CD4-positive, alpha-beta T cell treated with Interleukin-17A for 1 hour (primary cell): ENCODE measurements at regions not wholly inside any gene's neighbourhood (a gene's known extent, or its start where the extent isn't known, plus 50 kb on each side); places are given as distances from the start of the nearest gene placed in this dataset.
"Not testable (repeated sequence)": the region's sequence is repeated elsewhere in the genome, so short reads cannot be mapped to it uniquely, and the experiment has no call there.

Source experiments
- DNase-seq: peaks from one replicate; pipeline ENCODE4 v3.0.0-alpha.2; 2020

DNA sequence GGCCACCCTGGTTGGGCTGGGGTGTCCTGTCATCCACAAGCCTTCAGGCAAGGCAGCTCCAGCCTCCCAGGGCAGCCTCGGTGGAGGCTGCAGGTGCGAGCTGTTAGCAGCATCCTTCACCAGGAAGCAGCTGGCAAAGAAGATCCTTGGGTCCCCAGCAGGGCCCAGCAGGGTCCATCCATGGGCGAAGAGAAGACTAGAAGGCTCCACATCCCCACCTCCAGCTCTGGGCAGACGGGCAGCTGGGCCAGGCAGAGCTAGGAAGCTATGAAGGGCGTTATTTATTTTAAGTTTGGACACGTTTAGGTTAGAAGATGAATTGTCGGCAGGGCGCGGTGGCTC is 348.5 kb downstream of the TCERG1L start:
- DNase-seq: no peak

DNA sequence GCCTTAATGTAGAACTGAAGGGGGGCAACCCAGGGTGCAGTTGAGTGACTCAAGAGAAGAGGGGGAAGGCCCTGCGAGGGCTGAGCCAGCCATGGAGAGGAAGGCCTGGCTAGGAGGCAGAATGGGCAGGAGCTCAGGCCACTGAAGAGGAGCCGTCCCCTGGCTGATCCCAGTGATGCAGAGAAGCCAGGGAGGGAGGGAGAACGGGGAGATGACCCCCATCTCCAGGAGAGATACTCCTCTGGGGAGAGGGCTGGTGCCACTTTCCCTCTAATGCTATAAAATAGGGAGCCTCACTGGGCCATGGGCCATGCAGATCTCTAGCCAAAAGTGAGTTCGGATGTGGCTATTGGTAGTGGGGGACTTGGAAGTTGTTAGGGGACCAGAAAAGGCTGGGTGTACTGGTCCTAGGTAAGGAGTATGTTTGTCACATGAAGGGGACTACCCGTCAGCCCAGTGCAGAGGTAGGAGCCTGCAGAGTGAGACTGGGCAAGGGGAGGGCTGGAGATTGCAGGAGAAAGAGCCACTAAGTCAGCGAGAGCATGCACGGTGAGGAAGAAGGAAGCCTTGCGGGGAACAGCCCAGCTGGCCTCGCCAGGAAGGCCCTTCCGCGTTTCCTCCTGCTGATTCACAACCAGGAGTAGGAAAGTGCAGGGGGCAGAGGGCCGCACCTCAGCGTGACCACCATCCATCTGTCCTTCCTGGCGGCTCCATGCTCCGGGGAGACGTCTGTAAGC is 347.6 kb downstream of the TCERG1L start:
- no peak for DNase-seq

DNA sequence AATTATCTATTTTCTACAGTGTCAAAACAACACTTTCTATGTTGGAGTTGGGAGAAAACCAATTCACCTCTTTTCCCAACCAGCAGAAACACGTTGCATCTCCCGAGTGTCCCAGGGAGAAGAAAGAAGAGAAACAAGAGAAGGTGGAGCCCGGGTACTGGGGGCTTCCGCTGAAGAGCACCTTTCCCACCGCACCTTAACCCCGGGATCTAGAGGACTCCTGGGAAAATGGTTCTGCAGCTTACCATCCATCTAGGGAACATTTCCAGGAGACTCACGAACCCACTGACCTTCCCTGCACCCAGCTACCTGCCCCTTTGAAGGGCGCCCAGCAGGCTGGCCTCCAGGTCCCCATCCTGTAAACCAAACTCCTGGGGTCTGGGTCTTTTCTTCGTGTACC is 346.8 kb downstream of the TCERG1L start:
- DNase-seq: no peak

DNA sequence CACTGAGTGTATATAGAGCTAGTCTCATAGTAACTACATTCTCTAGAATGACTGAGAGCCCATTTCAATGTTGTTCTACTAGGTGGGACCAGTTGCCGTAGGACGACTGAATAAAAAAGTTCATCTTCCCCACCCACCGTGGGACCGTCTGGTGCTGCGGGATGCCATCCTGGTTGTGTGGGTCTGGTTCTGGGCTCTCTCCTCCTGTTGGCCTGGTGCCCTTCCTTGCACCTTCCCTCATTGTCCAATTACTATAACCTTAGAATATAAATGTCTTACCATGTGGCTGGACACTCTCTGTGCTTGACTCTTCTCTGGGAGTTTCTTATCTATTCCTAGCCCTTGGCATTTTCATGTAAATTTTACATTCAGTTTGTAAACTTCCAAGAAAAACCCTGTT is 344.4 kb downstream of the TCERG1L start:
- no peak for DNase-seq

DNA sequence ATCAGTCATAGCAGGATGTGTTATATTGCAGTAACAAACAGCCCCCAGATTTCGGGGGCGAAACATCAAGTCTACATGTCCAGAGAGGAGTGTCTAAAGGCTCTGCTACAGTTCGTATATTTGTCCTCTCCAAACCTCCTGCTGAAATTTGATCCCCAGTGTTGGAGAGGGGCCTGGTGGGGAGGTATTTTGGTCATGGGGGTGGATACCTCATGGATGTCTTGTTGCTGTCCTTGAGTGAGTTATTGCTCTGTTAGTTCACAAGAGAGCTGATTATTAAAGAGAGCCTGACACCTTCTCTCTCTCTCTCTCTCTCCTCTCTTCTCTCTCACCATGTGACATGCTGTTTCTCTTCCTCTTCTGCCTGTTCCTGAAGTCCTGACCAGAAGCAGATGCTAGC is 343.7 kb downstream of the TCERG1L start:
- no peak for DNase-seq

DNA sequence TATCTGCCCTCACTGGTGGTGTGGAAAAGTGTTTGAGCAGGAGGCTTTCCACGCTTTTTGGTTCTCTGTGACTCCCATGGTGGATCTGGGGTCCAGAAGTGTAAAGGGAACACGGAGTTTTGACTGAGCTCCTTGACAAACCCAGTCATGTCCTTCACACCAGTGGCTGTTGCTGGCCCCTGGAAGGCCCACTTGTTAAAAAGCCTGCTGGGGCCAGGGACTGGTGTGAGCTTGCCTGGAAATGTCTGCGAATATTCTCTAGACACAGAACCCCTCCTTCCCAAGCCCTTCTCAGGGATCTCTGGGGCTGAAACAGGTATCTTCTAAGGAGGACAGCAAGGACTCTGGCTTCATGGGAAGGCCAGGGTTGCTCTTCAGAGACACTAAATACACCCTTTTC is 343.0 kb downstream of the TCERG1L start:
- DNase-seq: no peak

DNA sequence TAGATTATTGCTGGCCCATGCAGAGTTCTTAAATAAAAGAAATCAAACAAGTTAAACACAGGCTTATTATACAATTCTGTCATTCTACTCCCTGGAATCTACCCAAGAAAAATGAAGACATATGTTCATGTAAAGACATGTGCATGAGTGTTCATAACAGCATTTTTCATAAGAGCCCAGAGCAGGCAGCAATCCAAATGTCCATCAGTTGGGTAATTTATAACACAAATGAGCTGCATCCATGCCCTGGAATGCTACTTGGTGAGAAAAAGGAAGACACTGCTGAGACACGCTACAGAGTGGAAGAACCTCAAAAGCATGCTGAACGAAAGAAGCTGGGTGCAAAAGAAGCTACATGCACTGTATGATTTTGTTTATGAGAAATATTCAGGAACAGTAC is 342.6 kb downstream of the TCERG1L start:
- DNase-seq: no peak

DNA sequence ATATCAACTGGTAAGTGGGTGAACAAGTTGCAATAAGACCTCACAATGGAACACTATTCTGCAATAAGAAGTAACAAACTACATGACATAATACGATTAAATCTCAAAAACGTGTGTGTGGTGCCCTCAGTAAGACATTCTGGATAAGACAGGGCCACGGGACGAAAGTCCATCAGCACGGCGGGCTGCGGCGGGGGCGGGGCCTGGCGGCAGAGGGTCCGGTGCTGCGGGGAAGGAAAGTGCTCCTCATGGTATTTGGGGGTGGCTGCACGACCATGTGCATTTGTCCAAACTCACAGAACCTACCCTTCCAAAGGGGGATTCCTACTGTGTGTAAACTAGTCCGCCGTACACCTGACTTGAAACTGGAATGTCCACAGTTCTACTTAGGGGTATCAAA is 341.8 kb downstream of the TCERG1L start:
- DNase-seq: no peak

DNA sequence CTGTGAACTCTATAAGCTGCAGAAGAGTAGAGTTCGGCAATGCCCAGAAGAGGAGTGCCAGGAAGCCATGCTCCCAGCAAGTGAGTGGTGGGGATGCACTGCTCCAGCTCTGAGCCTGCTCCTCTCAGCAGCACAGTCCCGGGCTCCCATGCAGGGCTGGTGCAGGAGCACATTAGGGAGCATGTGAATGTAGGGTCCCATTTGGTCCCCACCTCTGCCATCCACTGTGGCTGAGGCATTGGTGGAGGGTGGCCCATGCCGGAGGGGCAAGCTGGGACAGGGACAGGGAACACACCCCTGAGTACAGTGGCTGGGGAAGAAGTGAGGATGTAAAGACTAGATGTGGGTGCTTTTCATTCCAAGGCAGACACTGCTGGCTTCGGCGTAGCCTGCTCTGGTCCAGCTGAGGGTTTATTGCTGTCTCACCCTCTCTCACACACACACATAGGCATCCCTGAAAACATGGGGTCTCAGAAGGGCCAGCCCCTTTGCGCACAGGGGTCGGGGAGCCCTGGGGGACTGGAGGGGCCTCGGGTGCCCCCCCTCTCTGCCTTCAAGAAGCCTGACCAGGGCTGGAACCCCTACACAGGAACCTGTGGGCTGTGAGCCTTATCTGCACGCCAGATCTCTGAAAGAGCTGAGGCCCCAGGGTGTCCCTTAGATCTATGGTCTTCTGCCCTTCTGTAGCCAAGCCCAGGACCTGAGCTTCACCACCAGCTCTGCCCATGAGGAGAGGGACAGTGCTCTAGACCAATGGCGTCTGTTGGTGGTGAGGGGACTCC is 341.0 kb downstream of the TCERG1L start:
- DNase-seq: no peak

DNA sequence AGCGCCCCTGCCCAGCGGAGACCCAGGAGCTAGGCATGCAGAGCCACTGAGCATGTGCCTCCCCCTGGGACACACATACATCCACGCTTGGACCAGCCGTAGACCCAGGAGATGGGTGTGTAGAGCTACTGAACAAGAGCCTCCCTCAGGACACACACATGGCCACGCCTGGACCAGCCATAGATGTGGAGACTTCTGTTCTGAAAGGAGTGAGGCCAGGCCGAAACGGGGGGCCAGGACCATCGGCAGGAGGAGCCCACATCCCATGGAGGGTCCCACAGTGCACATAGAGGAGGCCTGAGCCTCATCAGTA is 340.4 kb downstream of the TCERG1L start:
- no peak for DNase-seq

DNA sequence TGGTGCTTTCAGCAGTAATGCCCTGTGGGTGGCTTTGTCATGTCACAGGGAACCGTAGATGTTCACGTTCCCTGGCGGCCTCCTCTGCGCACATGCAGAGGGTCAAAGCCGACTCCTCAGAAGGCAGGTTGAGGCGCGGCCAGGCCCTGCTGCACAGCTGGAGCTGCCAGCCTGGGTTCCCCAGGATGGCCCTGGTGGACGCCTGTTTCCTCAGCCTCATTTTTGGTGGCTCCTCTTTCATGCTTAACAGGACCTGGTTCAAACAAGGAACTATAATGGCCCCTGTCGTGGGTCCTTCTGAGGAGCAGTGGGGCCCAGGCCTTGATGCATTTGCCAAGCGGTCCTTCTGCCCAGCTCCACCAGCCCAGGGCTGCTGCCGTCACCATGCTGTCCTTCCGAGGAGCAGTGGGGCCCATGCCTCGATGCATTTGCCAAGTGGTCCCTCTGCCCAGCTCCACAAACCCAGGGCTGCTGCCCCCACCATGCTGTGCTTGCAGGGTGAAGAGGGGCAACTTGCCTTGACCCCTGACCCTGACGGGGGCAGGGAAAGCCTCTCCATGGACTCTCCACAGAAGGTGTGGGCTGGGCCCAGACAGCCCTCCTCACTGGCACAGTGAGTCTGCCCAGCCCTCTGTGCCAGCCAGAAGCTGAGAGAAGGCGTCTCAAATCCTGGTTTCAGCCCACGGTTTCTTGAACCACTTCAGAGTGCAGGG is 338.2 kb downstream of the TCERG1L start:
- no peak for DNase-seq

DNA sequence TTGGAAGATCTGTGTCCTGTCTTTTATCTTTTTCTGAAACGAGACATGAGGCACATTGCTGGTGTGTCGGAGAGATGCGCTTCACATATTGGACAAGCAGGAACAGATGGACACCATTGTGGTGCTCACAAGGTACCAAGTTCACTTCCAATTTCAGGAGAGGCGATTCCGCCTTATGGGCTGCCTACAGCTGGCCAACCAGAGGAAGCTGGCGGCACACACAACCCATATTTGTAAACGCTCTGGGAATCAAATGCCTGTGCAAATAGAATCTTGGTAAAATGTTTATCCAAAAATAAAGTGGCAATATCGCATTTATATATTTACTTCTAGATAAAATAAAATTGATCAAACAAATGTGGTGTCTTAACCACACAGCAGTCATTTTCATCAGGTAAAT is 337.4 kb downstream of the TCERG1L start:
- DNase-seq: no peak

DNA sequence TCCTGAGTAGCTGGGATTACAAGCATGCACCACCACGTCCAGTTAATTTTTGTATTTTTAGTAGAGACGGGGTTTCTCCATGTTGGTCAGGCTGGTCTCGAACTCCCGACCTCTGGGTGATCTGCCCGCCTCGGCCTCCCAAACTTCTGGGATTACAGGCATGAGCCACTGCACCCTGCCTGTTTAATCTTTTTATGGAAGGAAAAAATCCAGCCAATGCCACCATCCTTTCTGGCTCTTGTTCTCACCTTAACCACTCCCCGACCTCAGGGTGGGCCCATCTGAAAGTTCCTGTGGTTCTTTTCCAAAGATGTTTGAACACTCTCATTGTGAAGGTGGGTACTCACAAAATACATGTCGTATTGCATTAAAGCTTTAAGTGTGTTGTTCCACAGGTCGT is 336.2 kb downstream of the TCERG1L start:
- not testable (repeated sequence) for DNase-seq

DNA sequence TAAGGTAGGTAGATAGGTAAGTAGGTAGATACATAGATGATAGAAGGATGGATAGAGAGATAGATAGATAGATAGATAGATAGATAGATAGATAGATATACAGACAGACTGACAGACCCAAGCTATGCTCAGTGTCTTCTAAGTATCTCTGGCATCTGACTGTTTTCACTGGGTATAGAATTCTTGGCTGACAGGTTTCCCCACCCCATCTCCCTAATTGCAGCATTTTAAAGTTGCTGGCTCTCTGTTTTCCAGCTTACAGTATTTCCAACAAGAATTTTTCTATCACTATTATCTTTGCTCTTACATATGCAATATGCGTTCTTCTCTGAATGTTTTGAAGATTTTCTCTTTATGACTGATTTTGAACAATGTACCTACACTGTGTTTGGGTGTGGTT is 328.7 kb downstream of the TCERG1L start:
- DNase-seq: no peak

DNA sequence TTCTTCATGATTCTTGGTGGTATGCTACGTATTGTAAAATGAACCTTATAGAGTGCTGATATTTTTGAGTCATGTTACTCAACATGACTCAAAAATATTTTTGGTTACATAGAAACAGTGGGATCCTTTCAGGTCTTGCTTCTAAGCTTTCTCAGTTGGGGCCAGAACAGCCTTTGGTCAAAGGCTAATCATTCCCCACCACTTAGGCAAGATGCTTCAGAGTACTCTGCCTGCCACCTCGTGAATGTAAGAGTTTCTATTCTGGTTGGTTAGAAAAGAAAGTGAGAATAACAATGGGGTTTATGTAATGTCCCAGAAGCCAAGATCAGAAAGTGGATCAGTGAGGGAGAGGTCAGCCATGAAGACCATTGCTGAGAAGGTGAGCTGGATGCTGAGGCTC is 327.8 kb downstream of the TCERG1L start:
- DNase-seq: no peak

DNA sequence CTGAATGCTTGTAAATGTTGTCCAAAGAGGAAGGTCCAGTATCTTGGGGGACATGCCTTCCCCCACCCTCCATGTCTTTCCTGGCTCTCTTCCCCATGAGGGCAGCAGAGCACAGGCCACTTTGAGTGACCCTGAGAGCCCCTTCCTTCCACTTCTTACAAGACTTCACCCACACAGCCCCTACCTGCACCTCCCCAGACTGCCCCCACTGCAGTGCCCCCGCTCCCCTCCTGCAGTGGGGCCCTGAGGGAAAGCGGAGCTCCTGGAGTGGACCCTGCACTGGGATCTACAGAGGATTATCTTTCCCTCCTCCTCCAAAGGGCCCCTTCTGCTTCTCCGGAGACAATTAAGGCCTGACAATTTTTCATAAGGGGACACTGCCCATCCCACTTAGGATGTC is 326.8 kb downstream of the TCERG1L start:
- DNase-seq: no peak

DNA sequence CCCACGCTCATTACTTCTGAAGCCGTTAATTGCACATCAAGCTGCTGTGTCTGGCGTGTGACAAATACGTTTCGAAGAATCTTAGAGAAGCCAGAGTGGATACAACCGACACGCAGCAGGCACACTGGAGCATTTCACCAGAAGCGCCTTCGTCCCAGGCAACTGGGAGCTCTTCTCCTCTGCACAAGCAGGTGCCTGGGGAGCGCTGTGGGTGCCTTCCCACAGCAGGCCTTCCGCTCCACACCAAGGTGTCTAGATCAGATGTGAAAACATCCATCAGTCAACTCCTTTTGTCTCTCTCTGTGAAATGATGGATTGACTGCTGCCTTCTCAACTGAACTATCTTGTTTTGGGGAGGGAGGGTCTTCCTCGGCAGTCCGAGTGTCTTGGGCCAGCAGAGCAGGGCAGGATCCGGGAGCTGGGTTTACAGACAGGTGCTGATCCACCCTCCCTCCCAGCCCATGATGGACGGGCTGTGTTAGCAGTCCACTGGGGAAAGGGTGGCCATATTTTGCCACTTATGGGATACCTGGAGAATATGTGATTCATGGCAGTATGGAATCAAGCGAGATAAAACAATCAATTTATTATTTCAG is 326.3 kb downstream of the TCERG1L start:
- DNase-seq: no peak

DNA sequence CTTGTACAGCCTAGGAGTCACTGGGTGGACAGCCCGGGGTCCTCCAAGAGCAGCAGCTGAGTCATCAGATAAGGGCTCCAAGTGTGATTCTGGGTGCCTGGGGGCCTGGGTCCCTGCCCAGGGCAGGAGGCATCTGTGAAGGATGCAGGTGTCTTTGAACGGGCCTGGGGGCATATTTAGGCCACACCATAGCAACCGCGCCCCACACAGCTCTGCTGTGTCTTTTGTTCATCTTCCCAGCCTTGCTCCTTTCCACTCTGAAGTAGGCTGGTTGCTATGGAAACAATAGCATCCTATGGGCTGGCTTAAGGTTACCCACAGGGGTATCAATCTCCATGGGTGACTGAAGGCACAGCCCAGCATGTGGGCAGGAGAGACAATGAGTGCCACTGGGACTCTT is 324.7 kb downstream of the TCERG1L start:
- no peak for DNase-seq

DNA sequence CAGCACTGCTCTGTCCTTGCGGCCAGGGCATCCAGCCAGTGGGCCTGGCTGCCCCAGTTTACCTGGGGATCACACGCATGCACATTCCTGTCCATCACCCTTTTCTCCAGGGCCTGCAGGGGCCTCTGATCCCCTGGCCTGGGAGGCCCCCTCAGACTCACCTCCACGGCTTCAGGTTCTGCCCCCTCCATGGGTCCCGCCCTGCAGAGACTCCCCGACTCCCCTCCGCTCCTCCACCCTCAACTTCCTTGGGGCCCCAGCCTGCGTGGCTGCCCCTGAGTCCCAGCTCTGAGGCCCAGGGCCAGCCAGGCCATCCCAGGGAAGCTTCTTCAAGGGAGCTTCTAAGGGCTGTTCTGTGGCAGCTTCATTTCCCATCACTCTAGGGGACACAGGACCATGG is 324.1 kb downstream of the TCERG1L start:
- DNase-seq: no peak

DNA sequence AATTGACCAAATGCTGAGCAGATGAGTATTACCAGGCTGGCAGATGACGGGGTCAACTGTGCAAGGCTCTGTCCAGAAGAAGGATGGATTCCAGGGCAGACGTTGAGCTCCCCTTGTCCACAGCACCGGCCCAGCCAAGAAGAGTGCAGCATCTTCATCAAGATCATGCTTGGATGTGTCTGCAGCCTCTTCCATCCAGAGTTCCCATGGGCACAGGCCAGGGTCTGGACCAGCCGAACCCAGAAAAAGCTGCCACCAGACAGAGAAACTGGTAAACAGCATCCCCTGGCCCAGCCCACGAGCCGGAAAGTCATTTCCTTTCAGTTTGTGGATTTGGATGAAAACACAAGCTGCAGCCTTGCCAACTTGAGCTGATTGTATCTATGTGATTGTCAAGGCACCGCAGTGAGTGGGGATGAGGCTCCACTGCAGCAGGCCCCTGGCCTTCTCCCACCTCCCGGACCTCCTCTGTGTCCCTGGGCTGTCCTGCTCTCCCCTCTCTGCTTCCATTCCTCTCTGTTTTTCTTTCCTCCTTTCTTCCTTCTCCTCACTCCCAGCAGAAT is 321.8 kb downstream of the TCERG1L start:
- DNase-seq: no peak

DNA sequence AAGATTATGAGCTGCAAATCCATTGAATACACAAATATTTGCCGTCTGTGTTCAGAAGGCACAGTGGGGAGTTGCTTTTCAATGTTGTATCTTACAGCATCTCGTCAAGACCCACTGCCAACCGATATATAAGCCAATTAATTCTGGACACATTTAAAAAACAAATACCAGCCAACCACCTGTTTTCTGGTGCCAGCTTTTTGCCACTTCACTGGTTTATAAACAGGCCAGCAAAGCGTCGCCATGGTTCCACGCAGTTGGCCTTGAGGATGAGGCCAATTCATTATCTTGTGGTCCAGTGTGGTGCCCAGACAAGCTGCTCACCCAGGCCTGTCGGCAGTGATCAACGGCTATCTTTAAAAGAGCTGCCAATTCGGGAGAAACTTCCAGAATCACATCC is 321.0 kb downstream of the TCERG1L start:
- no peak for DNase-seq

DNA sequence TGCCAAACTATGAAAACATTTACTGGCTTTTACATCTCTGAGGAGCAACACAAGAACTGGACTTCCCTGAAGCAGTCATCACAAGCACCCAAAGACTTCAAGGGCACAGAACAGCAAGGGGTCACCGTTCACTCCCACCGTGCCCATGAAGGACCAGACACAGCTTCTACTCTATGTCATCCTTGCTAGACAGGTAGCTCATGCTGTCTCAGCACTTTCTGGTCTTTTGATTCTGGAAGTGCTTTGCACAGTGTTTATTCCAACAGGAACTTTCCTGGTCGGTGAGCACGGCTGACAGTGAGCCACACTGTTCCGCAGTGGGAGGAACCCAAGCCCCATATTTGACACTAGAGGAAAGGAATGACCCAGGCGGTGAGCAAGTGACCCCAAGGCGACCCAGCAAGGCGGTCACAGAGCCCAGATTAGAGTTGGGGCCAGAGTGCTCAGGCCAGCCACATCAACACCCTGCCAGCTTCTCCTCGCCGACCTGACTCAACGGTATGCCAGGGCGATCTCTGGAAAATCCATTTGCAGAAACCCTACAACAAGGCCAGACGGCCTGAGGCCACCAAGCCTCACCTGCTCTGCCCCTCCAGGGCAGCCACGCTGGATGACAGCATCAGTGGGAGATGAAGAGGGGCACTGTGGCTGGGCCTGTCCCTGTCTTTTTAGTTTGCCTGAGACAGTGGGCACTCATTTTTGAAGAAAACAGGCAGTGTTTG is 318.6 kb downstream of the TCERG1L start:
- no peak for DNase-seq

DNA sequence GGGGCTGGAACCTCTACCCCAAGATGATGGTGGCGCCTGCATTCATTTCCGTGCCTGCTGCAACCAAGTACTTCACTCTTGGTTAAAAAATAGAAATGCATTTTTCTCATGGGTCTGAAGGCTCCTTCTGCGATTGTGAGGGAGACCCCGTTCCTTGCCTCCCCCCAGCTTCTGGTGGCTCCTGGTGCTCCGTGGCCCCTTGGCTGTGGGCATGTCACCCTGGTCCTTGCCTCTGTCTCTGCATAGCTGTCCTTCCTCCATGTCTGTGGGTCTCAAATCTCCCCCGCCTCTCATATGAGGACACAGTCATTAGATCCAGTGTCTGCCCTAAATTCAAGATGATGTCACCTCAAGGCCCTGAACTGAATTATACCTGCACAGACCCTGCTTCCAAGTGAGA is 317.9 kb downstream of the TCERG1L start:
- DNase-seq: no peak
